ENCODE measurements at regions not wholly inside any gene's neighbourhood (a gene's known extent, or its start where the extent isn't known, plus 50 kb on each side); places are given as distances from the start of the nearest gene placed in this dataset.

GRCh38 chr14:43535231-43535838 is 971.7 kb downstream of the FSCB start:
- no peak for TF ChIP-seq CTCF (IDR thresholded peaks at IDR 0.05; ENCODE audit: low read depth, low read length)
- TF ChIP-seq POLR2A (IDR thresholded peaks at IDR 0.05; ENCODE audit: extremely low read depth, insufficient read length) = no peak
- no peak for TF ChIP-seq MYC (IDR thresholded peaks at IDR 0.05; ENCODE audit: low read depth, low read length)

Measured in NB4 (cell line).